HG03432 (cell line): ENCODE measurements at regions not wholly inside any gene's neighbourhood (a gene's known extent, or its start where the extent isn't known, plus 50 kb on each side); places are given as distances from the start of the nearest gene placed in this dataset.

ENCODE experiments used
- ATAC-seq: cut with Tn5 transposase; IDR thresholded peaks from one replicate; pipeline ENCODE4 v1.9.1; 2021; ENCODE audit warnings: mild to moderate bottlenecking, moderate library complexity; ENCODE audit not compliant: unreplicated experiment

DNA sequence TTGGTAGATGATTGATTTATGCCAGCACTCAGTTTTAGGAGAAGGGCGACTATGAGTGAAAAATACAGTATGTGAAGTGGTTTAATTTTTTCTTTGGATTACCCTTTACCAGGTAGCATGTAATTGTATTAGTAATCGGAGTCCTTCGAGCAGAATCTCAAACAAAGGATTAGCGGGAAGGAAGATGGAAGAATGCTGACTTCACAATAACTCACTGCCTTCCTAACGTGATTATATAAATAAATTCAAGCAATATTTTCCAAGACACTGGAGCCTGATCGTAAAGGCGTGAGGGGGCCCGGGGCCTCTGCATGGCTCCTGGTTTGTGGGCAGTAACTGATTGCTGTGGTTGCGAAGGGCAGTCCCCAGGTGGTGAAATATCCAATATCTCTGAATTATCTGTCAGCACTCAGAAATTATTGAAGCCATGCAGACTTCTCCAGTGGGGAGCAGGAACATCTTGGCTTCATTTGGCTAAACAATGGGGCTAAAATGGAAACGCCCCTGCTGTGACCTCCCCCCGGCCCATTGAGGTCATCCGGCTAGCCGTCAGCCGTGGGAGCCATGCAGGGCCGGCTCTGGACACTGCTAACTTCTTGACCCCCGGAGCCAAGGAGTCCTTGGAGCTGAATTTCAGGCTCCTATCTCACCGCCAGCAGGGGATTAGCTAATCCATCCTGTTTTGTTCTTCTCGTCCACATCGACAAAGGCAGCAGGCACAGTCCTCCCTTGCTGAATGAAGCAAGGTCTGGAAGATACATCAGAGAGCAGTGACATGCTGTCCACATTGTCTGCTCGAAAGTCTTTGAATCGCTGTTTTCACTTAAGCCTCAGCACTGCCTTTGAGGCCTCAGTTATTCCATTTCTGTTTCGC is 295.9 kb upstream of the N4BP1 start:
- ATAC-seq, result no peak

DNA sequence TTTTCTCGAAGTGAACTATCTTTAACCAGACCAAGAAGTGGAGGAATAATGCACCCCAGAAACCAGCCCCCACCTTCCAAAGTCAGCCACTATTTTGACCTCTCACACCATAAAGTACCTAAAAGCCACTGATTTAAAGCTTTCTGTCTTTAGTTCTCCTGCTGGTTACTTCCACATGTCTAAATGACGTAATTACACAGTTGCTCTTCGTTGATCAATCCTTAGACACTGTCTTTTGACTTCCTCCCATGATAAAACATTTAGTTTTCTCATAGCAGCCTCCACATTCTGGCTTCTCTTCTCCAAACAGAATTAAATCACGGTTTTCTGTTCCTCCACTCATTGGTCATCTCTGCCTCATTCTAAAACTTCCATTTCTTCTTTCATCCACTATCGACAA is 294.4 kb upstream of the N4BP1 start:
- no peak for ATAC-seq

DNA sequence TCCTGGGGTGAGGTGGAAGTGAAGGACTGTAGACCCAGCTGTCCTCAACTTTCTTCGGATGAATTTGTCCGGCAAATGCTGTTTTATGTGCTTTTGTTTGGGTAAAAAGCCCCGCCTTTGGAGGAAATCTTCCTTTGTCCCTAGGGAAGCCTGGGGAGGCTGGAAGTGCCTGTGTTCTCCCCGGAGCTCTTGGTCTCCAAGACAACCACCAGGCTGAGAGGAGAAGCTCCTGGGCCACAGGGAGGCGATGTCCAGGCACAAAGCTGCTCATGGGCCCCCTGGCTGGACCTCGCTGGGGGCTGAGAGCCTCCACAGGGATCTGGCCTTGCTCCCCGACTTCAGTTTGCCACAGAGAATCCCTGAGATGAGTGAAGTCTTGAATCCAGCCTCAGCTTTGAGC is 293.1 kb upstream of the N4BP1 start:
- ATAC-seq, result no peak

DNA sequence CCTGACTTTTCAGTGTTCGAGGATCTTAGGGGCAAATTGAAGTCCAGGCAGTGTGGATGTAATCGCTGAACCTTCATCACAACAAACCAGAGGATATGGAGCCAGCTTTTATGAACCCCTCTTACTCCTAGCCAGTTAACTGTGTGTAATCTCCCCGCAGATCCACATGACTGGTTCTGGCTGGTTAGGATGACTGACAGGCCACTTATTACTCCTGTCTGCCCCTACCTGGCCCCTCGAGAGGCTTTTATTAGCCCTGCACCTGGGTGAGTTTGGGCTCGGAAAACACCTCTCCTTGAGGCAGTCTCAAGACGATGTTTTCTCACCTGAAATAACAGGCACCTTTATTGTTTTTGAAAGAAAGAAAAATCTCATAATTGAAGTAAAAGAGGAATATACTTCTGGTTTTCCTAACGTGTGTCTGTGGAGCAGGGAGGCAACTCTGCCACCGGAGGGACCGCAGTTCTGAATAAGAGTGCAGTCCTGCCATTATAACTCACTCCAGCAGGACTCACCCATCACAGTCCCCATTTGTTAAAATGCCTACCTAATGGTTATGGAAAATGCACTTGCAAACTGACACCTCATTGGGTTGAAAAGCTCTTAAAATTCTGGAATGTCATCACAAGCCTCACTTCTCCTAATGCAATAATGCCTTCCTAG is 291.9 kb upstream of the N4BP1 start:
- ATAC-seq, result no peak

DNA sequence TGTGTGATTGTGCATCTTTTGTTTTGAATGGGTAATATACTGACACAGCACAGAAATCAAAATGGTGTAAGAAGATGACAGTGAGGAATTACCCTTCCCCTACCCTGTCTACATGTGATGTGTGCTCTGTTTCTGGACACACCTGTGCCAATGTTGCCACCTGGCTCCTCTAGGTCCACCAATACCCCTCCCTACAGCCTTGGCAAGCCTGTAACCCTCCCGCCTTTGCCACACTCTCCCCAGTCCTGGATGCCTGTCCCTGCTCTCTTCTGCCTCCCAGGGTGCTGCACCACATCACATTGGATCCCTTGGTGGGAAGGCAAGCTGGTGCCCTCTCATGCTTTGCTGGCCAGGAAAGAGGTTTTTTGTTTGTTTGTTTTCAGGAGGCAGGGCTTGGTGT is 289.5 kb upstream of the N4BP1 start:
- ATAC-seq, result no peak

DNA sequence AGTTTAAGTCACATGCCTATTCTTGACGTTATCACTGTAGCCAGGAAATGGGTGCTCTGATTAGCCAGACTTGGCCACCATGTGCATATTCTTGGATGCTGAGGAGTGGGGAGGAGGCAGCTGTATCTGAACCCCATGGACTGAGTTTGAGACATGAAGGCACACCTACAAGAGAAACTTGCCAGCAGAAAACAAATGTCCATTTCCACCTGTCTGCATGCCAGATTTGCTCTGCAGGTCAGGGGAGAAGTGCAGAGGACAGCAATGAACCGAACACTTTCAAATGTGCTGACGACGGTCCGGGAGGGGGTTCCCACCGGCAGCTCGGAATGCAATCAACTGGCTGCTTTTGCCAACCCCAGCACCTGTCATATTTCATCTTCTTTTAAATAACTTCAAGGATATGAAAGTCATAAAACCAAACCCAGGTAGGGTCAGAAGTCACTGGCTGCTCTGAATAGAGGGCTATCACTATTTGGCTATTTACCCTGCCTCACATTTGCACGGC is 287.8 kb upstream of the N4BP1 start:
- ATAC-seq, result no peak

DNA sequence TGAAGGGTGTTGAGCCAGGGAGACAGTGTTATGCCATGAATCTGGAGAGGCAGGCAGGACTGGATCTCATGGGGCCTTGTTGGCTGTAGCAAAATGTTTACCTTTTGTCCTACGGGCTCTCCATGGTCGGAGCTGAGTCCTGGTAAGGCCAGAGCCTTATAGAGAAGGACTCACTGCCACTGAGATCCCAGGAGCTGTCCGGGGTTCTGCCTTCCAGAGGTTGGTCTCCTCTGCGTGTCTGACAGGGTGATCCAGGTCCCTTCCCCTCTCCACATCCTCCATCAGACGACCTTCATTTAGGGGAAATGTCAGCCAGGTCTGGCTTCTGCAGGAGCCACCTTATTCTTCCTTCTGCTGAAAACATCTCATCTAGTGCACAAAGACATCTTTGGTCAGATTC is 285.2 kb upstream of the N4BP1 start:
- no peak for ATAC-seq

DNA sequence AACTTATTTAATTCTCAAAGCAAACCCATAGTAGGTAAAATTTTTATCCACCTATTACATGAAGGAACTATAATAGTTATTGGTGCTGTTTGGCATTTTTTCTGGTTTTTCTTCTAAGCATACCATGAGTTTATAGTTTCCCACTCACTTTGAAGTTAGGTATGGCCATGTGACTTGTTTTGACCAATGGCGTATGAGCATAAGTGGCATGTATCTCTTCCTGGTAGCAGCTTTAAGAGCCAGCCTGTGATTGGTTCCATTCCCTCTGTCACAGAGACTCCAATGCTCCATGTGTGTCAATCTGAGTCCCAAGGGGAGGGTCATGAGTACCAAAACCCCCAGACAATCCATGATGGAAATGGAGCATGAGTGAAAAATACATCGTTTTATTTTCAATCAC is 282.9 kb upstream of the N4BP1 start:
- ATAC-seq, result no peak

DNA sequence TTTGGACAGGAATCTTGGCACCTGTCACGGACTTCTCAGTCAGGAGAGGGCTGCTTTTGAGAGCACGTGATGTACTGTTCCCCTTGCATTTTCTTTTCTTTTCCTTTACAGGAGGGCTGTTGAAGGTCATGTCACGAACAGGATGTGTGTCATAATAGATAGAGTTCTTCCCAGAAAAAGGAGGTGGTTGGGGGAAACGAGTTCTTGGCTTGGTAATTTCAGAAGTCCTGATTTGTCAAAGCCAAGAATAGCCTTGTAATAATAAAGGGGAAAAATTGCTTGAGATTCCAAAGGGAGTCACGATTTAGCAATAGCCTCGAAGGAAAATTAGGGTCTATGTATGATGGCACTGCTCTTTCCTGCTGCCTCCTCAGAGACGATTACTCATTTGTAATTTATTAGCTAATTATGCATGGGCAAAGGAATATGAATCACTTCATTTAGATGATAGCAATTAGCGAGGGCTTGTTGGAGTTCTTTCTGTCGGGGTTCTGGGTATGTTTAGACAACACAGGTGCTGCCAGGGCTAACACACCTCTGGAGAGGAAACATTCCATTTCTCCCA is 277.7 kb upstream of the N4BP1 start:
- no peak for ATAC-seq

DNA sequence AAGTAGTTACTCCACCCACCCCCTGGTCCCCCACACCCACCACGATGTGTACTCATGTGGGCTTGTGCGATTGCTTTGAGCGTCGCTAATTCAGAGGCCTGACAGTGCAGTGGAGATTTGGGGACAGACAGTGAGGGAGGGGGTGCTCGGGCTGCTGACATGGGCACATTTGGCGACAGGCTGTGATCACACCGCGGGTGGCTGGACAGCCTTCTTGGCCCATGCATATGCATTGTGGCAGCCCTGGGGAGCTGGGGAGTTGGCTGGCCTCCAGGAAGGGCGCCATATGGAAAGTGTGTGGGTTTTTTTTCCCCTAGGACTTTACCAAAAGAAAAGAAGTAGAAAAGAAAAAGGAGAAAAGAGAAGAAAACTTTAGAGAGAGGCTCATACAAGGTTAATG is 275.5 kb upstream of the N4BP1 start:
- no peak for ATAC-seq

DNA sequence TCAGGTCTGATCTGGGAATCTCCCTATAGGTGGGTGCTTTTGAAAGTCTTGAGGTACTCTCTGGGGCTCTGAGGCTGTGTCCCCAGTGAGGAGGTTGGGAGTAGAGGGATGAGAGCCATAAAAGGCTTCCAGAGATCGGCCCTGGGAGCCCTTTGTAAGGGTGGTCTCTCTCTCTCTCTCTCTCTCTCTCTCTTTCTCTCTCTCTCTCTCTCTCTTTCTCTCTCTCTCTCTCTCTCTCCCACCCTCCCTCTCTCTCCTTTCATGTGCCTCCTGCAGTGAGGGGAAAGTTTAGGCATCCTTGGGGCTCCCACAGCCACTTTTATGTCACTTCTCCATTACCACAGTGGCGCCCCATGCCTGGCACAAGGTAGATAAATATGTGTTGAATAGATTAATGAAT is 271.3 kb upstream of the N4BP1 start:
- ATAC-seq, result no peak

DNA sequence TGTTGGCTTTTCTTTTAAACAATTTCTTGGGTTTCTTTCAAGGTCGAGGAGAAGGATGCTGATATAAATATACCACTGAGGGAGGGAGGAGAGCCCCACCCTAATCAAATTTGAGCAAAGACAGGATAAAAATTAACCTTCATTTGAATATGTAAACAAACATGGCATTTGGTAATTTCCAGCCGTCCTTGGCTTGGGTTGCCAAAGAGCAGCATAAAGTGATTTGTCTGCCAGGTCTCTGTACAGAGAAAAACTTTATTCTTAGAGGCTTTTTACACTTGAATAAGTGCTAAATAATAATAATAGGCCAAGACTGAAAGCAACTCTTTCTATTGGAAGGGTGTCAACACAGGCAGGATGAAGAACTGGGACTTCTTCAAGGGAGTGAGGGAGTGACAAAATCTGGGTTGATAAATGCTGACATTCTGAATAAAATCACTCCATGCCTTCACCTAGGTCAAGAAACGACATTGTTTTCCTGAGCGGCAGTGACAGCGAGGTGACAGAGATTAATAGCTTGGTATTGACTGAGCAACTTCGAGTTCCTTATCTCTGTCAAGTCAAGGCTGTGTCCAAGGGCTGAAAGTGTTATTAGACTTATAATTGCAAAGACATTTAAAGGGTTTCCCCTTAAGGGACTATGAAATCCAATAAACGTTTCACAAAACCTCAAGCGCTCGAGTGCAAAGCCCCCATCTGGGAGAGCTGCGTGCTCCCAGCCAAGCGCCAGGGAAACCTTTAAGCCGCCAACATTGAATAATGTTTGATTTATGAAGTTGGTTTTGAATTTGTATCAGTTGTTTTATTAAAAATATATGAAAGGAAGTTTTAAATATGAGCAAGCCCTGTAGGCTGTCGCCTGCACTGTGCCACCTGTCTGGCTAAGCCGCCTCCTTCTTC is 269.5 kb upstream of the N4BP1 start:
- no peak for ATAC-seq

DNA sequence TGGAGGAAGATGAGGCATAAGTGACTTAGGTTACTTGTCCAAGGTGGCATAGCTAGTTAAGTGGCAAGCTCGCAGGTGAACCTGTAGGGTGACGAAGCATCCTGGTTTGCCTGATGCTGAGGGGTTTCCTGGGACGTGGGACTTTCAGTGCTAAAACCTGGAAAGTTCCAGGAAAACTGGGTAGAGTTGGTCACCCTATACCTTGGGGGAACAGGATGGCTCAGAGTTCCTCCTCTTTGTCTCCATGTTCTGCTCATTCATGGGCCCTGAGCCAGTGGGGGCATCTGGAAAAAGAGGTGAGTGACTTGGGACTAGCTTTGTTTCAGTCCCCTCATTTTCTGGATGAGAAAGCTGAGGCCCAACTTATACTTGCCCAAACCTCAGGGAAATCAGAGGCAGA is 268.0 kb upstream of the N4BP1 start:
- ATAC-seq, result no peak

DNA sequence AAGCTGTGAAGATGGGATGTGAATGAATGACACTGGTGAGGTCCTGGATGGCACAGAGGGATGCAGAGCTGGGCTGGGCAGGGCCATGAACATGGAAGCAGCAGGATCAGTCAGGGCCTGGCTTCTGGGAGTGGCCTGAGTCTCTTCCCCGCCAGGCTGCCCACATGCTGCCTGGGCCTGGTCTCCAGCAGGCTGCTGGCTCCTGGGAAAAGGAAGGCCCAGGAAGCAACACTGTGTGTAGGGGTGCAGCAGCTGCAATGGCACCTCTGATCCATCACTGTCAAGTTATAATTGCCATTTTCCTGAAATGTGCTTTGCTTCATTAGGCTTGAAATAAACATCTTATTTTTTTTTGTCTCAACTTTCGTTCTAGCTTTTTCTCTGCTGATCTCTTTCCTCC is 260.2 kb upstream of the N4BP1 start:
- no peak for ATAC-seq

DNA sequence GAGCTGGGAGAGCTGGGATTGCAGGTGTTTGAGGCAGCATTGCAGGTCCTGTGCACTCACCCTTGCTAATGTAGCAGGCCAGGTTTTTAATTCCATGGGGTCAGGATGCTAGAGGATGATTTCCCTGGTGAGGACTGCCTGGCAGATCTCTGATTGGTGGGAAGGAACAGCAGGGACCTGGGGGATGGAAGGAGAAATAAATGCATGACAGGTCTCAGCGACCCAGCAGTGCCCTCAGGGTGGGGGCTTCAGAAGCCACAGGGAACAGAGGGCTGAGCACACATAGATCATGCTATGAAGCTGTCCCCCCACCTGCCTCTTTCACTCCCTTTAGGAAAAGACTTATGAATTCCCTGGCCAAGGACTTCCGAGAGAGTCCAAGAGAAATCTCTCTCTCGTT is 255.5 kb upstream of the N4BP1 start:
- ATAC-seq, result no peak

DNA sequence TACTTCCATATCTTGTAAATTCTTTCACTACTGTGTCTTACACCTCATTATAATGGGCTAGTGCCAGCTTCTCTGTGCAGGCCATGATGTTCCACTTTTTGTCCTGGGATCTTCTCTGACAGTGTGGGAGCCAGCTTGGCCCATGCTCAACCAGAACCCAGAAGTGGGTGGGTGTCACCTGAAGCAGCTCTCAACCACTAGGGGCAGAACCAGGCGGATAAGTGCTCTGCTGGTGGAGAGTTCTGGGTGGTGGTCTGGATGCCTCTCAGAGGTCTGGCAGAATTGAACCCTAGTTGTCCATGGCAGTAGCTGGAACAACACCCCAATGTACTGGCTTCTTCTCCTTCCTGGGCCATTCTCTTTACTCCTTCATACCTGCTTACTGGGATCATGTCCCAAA is 254.1 kb upstream of the N4BP1 start:
- no peak for ATAC-seq

DNA sequence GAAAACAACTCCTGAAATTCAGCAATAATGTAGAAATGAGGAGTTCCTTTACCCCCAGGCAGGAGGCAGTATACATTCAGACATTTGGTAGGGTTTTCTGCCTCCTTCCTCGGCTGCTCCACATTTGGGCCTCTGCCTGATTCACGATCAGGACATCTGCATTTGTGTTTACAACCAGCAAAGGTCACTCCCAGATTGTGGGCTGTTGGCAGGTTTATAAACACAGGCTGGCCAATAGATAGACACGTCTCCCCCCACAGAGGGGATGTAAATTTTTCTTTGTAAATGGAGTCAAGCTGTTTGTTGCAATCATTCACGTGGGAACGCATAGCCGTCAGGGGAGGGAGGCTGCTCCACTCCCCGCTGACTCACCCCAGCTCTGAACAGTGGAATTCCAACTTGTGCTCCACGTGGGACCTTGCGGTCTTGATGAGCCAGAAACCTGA is 252.1 kb upstream of the N4BP1 start:
- ATAC-seq, result no peak

DNA sequence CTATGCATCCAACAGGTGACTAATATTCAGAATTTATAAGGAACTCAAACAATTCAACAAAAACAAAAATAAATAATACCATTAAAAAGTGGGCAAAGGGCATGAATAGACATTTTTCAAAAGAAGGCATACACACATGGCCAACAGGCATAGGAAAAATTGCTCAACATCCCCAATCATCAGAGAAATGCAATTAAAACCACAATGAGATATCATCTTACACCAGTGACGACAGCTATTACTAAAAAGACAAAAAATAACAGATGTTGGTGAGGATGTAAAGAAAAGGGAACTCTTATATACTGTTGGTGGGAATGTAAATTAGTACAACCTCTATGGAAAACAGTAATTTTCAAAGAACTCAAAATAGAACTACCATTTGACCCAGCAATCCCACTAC is 250.4 kb upstream of the N4BP1 start:
- ATAC-seq, result no peak

DNA sequence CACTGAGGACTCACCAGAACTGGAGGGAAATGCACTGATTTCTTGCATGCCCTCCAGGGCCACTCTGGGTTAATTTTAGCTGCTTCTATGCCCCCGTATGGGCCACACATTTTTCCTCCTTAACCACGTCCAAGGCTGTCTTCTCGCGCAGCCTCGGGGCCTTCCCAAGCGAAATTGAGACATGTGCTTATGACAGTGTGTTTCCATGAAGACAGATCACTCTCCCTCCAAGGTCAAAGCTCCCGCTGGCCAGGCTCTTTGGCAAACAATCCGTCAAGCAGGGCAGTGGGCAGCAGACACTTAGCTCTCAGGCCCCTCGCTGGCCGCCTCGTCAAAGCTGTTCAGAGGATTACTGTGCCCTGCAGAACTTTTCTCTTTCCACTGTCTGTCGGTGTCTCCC is 243.0 kb upstream of the N4BP1 start:
- no peak for ATAC-seq

DNA sequence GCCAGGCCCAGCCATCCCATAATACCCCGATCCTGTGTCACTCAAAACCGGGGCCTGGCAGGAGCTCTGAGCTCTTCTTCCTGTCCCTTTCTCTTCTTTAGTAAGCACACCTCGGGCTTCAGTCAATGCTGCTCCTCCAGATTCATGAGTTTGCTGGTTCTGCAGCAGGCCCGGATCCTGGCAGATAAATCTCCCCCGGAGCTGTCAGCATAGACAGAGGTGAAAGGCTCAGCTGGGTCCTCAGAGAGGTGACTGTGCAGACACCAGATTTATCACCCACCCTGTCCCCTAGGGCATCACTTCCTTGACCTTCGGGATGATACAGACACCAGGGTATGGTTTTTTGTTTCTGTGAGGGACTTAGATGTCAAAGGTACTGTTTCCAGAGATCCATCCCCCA is 242.5 kb upstream of the N4BP1 start:
- ATAC-seq, result no peak
